GM18873 (cell line): ENCODE measurements at regions not wholly inside any gene's neighbourhood (a gene's known extent, or its start where the extent isn't known, plus 50 kb on each side); places are given as distances from the start of the nearest gene placed in this dataset.
"Not testable (repeated sequence)": the region's sequence is repeated elsewhere in the genome, so short reads cannot be mapped to it uniquely, and the experiment has no call there.

Experiments used
- ATAC-seq: cut with Tn5 transposase; IDR thresholded peaks from one replicate; pipeline ENCODE4 v1.9.1; 2021; ENCODE audit warnings: mild to moderate bottlenecking, moderate library complexity, moderate number of reproducible peaks; ENCODE audit not compliant: unreplicated experiment, low FRiP score

DNA sequence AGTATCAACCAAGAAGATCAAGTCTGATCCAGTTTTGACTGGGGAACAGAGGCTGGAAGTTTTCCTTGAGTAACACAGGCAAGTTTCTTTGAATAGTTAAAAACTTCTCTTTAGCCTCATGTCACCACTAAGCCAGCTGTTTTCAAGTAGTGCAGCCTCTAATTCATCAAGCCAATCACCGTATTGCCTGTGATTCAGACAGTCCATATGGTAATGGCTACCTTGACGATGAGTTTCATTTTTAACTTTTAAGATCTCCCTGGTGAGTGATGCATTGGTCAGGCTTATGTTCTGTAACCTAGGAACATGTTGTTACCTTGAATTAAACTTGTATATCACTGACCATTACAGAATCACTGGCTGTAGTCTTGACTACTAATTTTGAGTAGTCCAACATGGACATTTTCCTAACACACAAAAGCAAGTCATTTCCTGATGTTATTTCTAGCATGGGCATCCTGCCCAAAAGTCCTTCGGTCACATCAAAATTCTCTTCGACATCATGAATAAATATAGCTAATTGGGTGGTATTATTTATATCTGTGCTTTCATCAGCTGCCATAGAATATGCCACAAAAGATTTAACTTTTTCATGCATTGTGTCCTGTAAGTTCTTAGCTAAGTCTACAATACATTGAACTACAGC, 238.8 kb upstream of the GCFC2 start:
- ATAC-seq, result no peak

DNA sequence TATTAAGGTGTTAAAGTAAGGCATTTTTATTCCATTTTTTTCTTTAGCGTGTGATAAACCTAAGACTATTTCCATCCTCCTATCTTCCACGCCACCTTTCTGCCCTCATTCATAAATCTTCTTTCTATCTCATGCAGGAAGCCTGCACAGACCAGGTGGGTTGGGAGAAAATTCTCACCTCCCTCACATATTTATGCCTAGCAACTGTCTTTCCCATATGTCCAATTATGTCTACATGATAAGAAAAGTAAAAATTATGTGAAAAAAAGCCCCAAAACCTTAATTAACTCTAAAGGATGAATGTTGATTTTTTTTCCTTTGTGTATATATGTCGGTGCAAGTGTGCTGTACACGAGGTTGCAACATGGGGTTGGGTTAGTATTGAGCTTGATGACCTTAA, 225.6 kb upstream of the GCFC2 start:
- no peak for ATAC-seq

DNA sequence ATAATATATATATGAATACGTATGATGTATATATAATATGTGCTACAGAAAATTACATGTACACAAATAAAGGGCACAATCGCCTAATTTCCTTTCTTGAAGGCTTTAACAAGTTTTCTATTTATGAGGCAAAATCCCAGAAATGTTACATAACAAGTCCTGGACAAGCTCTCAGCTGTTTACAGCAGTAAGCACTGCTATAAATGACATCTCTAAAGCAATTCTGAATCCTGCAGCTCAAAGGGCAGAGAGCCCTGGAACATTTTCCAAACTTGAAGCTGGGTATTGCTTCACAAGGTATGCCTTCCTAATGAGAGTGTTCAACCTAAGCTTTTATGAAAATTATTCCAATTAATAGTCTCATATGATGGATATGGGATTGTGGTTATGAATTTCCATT, 222.3 kb upstream of the GCFC2 start:
- no peak for ATAC-seq

DNA sequence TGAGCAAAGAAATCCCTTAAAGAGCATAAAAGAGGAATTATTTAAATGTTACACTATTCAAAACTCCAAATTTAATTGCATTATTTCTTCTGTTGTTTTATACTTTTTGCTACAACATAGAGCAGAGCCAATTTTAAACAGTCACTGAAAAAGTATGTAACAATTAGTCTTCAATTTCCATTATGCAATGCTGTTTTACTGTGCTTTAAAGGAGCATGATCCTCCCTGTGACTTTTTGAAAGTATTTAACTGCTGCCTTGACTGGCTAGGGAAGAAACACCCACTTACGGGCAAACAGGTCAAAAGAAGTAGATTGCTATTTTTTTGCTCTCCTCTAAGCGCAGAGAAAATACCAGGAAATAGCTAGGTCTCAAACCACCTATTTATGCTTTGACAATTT, 217.4 kb upstream of the GCFC2 start:
- ATAC-seq, result no peak

GRCh38 chr2:75925331-75926024, 214.8 kb upstream of the GCFC2 start:
- no peak for ATAC-seq

GRCh38 chr2:75922191-75922590, 211.5 kb upstream of the GCFC2 start:
- ATAC-seq, result no peak

DNA sequence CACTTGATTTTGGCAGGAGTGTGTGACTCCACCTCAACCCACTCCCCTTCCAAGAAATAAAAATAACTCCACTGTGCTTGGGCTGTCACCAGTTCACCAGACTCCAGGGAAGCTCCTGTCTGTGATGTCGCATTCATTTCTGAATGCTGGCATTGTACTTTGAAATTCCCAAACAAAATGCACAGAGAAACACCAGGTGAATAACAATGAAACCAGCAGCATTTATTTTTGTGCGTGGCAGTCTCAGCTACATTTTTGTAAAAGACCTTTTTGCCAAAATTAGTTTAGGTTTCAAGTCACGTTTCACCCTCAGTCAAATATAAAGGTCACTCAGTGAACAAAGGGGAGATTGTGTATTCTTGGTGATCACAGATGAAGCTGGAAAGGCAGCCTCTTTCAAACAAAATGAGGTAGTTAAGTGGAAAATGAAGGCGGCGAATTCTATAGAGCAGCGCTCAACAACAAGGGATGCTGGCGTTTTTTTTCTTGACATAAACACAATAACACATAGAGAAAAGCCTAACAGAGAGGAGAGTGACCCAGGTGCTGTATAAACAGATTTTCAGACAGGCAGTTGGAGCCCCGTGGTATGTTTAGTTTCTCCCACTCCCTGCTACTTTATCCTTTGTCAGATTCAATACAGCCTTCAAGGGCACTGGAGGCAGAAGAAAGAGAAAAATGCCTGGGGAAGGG, 210.3 kb upstream of the GCFC2 start:
- ATAC-seq, result no peak

GRCh38 chr2:75915851-75916634, 205.3 kb upstream of the GCFC2 start:
- ATAC-seq, result no peak

DNA sequence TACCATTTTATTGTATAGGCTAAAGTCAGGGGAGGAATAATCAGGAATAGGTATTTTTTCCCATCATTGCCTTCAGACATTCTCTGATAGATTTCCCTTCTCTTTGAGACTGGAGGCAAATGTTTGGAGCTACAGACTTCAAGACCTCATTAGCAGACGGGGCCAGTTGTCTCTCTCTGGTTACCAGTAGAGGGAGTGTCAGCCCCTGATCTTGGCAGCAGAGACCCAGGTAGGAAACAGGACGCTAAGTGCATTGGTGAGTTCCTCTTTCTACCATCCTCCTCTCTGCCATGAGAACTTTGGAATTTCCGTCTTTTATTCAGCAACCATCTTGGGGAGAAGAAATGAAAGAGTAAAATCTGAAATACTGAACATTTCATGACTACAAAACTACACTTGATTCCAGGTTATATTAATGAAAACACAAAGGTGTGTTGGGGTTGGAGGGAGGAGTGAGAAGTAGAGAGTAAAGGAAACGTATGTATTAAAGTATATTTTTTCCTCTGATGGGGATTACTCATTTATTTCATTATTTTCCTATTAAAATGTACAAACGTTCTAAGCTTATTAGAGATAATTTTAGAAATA, 186.2 kb upstream of the GCFC2 start:
- peak; percentile 64 for ATAC-seq

GRCh38 chr2:75894170-75894569, 183.5 kb upstream of the GCFC2 start:
- peak; percentile 72 for ATAC-seq

GRCh38 chr2:75892490-75892889, 181.8 kb upstream of the GCFC2 start:
- no peak for ATAC-seq

GRCh38 chr2:75882530-75882929, 171.8 kb upstream of the GCFC2 start:
- no peak for ATAC-seq

GRCh38 chr2:75875606-75876005, 164.9 kb upstream of the GCFC2 start:
- ATAC-seq, result not testable (repeated sequence)

GRCh38 chr2:75871762-75872614, 161.3 kb upstream of the GCFC2 start:
- ATAC-seq, result not testable (repeated sequence)

- ATAC-seq, result no peak
Observed at GRCh38 chr2:75870651-75871137, 160.0 kb upstream of the GCFC2 start.

DNA sequence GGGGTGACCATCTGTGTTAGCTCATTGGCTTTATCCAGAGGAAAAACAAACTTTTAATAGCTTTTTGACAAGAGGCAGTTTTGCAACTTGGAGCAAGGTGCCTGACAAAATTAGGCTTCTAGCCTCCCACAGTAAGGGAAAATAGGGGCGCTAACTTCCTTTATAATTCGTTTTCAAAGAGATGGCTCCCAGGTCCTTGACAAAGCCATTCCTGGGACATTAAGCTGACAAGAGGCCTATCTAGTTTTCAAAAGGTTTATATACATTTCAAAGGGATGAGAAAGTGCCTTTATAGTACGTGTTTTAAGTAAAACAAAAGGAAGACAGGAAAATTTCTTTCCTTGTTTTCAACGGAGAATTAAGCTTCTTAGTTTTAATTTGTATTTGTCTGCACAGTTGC, 159.4 kb upstream of the GCFC2 start:
- ATAC-seq, result no peak

DNA sequence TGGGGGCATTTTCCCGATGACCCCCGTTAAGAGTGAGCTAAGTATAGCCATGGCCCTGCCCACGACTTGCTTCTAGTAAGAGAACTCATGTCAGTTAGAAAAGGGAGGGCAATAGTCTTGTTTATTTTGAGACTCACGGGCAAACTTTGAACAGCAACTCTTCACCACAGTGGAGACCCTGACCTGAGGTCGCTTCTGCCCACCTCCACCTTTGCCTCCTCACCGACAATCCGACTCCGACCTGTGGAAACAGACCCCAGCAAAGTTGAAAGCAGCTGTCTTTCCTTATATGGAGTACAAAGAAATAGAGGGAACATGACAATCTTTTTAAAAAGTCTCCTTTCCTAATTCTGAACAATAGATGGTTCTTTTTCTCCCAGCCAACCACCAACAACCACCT, 155.0 kb upstream of the GCFC2 start:
- no peak for ATAC-seq

DNA sequence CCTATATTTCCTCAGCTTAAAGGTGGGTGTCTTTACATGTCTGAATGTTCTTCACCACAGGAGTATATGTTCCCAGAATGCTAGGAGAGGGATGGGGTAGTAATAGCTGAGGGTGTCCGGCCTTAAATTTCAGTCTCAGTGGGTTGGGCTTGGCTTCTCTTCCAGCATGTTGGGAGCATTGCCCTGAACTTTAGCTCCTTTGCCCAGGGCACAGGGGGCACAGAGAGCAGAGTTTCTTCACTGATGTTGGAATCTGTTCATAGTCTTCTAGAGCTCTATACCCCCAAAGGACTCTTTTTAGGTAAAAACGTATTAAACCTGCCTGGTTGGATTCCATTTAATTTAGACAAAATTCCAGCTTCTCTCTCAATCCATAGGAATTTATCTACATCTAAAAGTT, 154.4 kb upstream of the GCFC2 start:
- ATAC-seq, result no peak

DNA sequence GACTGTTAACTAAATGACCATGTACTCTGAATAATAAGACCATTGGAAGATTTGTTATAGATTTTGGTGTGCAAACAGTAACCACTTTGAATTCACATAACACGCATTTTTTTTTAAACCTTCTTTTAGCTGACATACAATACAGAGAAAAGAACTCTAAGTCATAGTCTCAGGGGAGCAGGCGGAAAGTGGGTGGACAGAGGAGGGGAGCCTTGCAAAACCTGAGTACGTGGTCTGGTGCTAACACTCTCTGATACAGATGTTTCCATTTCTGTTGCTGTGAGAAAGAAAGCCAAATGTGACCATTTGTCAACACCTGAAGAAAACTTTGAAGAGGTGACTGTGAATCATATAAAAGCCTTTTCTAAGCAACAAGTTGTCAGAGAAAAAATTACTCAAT, 151.8 kb upstream of the GCFC2 start:
- ATAC-seq, result no peak

DNA sequence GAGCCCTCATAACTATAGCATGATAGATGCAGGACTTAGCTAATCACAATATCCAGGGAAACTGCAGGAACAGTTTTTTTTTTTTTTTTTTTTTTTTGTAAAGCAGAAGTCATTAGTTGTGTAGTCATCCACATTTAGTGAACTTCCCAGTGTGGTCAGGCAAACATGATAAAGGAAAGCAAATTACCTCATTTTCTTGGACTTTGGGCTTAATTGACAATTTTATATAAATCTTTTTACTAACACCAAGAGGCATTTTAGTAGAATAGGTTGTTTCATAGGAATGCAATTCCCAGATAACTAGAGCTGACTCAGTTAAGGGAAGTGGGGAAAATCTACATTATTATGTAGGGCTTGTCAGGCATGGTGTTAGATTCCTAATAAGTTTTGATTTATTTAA, 142.7 kb upstream of the GCFC2 start:
- ATAC-seq, result no peak
